Prostate gland (tissue), 2 donors: ENCODE measurements at regions not wholly inside any gene's neighbourhood (a gene's known extent, or its start where the extent isn't known, plus 50 kb on each side); places are given as distances from the start of the nearest gene placed in this dataset.

Experiments used
- DNase-seq: peaks from one replicate; pipeline ENCODE4 v3.0.0-alpha.2; 2019; ENCODE audit warnings: low spot score
- H3K27ac ChIP-seq, 2 donors: fragments of 200-600 bp; sonication (generic); 2 replicates each; pipeline ENCODE4 v1.5.1; 2017 to 2019
- H3K27me3 ChIP-seq: fragments of 200-600 bp; sonication (generic); replicated peaks from 2 replicates; pipeline ENCODE4 v1.5.1; 2019; ENCODE audit not compliant: insufficient read depth
- H3K36me3 ChIP-seq, 2 donors: fragments of 200-600 bp; sonication (generic); 1 replicate in 1 of 2; 2 replicates in 1 of 2; pipeline versions ENCODE4 v1.5.1 to v1.8.1; 2017 to 2019
- H3K4me1 ChIP-seq: fragments of 200-600 bp; sonication (generic); replicated peaks from 2 replicates; pipeline ENCODE4 v1.5.1; 2019
- H3K4me3 ChIP-seq, 2 donors: fragments of 200-600 bp; sonication (generic); 2 replicates each; pipeline ENCODE4 v1.5.1; 2017 to 2019
- H3K9me3 ChIP-seq: fragments of 200-600 bp; sonication (generic); 2 replicates; pipeline ENCODE4 v1.5.1; 2017
- POLR2A ChIP-seq: fragments of 450-650 bp; IDR thresholded peaks from one replicate; pipeline ENCODE4 v1.6.1; 2016; ENCODE audit warnings: antibody characterized with exemption, mild to moderate bottlenecking
- POLR2AphosphoS5 ChIP-seq: sonication (generic); formaldehyde crosslinking; IDR thresholded peaks from one replicate; pipeline ENCODE4 v1.6.1; 2017; ENCODE audit warnings: antibody characterized with exemption
- WGBS: methylation state at CpG from one replicate; pipeline ENCODE4 v1.1.5; 2018; 5-methylcytosine and 5-hydroxymethylcytosine counted together
- intact Hi-C: fragments of 100-400 bp; cut with DNase I; formaldehyde crosslinking; loops from one replicate; pipeline ENCODE4 v1.14.2; 2022
- TF ChIP-seq, protein P1 (sequence below), 4 experiments: fragments of 200-600 bp in 2 of 4; fragments of 450-650 bp in 2 of 4; sonication (generic) in 2 of 4; IDR thresholded peaks; 1 replicate in 3 of 4; 2 replicates in 1 of 4; pipeline ENCODE4 v1.5.1; 2016 to 2019; ENCODE audit warnings: antibody characterized with exemption in 4 of 4, mild to moderate bottlenecking in 2 of 4, moderate library complexity in 2 of 4

DNA sequence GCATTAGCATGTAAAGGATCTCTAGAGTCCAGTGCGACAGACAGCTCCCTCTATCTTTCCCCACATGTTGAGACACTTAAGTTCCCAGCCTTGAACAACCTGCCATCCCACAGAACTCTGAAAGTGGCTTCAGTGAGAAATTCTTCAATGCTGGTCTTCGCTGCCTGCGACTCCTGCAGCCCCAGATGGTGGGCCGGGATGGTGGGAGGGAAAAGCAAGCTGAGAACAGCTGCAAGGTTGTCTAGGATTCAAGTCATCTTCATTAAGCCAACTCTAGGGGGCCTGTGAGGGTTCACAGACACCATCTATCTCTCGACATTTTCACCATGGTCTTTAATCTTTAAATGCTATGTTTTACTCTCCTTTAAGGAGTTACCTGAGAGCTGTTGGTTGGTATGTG is 185.5 kb upstream of the C1orf174 start:
- H3K36me3 ChIP-seq = no peaks in the 10 kb centered on the region
- H3K27ac ChIP-seq = no peak overlapping the region
- no peak overlapping the region for H3K4me3 ChIP-seq
- no peak for DNase-seq
- no peaks in the 10 kb centered on the region for H3K9me3 ChIP-seq
- H3K27me3 ChIP-seq = no peaks in the 10 kb centered on the region
- intact Hi-C loops = no loop called here
- 88% methylated on average over 5 of the region's 5 CpGs for WGBS
- TF ChIP-seq POLR2A = no peak
- TF ChIP-seq, protein P1, sequence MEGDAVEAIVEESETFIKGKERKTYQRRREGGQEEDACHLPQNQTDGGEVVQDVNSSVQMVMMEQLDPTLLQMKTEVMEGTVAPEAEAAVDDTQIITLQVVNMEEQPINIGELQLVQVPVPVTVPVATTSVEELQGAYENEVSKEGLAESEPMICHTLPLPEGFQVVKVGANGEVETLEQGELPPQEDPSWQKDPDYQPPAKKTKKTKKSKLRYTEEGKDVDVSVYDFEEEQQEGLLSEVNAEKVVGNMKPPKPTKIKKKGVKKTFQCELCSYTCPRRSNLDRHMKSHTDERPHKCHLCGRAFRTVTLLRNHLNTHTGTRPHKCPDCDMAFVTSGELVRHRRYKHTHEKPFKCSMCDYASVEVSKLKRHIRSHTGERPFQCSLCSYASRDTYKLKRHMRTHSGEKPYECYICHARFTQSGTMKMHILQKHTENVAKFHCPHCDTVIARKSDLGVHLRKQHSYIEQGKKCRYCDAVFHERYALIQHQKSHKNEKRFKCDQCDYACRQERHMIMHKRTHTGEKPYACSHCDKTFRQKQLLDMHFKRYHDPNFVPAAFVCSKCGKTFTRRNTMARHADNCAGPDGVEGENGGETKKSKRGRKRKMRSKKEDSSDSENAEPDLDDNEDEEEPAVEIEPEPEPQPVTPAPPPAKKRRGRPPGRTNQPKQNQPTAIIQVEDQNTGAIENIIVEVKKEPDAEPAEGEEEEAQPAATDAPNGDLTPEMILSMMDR (IDR thresholded peaks at IDR 0.05) = no peak
- TF ChIP-seq POLR2AphosphoS5 = no peak
- H3K4me1 ChIP-seq = no peaks in the 10 kb centered on the region

DNA sequence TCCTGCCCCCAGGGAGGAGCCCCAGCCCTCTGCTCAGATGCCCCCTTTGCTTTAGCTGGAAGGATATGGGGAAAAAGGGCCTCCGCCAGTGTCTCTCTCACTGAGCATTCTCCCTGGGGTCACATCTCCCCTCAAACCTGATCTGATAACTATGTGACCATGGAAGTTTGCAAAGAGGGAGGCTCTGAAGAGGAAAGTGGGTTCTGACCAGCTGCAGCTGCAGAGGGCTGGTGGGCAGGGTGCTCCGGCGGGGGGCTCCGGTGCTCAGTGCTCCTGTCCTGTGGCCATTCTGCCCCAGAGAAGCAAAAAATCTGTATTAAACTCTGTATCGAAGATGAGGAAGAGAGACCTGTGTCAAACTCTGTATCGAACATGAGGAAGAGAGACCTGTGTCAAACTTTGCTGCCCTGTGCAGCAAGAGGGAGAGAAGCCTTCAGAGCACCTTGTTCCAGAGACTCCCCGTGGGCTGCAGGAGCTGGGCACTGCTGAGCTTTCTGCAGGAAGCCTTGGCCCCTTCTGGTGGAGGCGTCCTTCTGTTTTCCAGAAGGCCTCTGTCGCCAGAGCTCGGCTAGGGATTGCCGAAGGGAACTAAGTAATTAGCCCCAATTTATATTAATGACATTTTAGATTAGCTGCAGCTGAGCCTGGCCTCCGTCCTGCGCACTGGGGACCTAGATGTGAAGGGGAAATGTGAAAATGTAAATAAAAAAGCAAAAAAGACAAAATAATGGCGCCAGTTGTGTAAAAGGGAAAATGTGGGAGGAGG is 186.2 kb upstream of the C1orf174 start:
- intact Hi-C loops = no loop called here
- TF ChIP-seq POLR2A (no peak), POLR2AphosphoS5 (no peak)
- TF ChIP-seq, protein P1 (IDR thresholded peaks at IDR 0.05) = no peak
- 90% methylated on average over 14 of the region's 14 CpGs for WGBS
- Histone ChIP-seq H3K27me3 (no peaks in the 10 kb centered on the region), H3K4me1 (no peaks in the 10 kb centered on the region), H3K9me3 (no peaks in the 10 kb centered on the region), H3K4me3 (no peak overlapping the region), H3K27ac (no peak overlapping the region), H3K36me3 (no peaks in the 10 kb centered on the region)
- DNase-seq = no peak

DNA sequence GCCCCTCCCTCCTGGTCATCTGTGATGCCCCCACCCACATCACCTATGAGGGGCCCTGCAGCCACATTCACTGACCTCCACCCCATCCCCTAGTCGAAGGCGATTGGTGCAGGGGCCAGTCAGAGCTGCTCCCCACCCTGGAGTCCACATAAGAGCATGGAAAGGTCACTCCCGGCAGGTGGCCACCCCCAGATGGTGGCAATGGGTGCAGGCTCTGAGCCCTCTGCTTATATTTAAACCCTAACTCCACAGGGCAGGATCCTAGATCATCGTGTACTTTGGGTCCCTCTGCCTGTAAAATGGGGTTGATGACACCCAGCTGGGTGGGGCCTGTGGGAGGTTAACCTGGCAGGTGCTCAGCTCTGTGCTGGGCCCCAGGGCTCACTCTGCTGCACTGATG is 186.8 kb upstream of the C1orf174 start:
- Histone ChIP-seq H3K4me1 (no peaks in the 10 kb centered on the region), H3K36me3 (no peaks in the 10 kb centered on the region), H3K27ac (no peak overlapping the region), H3K27me3 (no peaks in the 10 kb centered on the region), H3K4me3 (no peak overlapping the region), H3K9me3 (no peaks in the 10 kb centered on the region)
- intact Hi-C loops = no loop called here
- 90% methylated on average over 4 of the region's 4 CpGs for WGBS
- TF ChIP-seq, protein P1 (IDR thresholded peaks at IDR 0.05) = no peak
- no peak for TF ChIP-seq POLR2A
- no peak for TF ChIP-seq POLR2AphosphoS5
- no peak for DNase-seq

DNA sequence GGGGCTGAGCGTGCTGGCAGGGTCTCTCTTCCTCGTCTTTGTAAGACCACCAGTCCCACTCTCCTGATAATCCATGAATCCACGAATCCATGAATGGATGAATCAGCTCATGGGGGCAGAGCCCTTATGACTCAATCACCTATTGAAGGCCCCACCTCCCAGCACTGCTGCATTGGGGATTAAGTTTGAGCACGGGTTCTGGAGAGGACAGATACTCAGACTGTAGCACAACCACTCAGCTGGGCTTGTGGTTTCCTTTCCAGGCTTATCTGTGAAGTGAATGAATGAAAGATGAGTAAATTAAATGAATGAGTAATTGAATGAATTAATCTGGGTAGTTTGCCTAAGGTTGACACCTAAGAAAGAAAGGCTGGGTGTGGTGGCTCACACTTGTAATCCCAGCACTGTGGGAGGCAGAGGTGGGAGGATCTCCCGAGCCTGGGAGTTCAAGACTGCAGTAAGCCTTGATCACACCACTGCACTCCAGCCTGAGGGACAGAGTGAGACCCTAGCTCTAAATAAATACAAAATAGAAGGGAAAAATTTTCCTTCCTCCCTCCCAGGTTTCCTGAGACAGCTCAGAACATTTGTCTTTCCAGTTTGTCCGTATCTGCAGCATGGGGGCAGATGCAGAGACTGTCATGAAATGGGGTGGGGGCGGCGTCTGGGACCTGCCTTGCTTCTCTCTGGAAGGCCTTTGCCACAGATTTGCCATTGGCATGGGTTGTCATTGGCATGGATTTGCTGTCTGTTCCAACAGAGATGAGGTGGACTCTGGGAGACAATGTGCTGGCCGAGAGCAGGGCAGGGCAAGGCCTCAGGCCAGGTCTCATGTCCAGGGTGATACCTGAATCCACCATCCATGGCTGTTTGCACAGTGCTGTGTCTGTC is 187.7 kb upstream of the C1orf174 start:
- 86% methylated on average over 9 of the region's 9 CpGs for whole genome bisulfite sequencing
- no peaks in the 10 kb centered on the region for H3K36me3 ChIP-seq
- H3K27ac ChIP-seq = no peak overlapping the region
- no peaks in the 10 kb centered on the region for H3K27me3 ChIP-seq
- no peaks in the 10 kb centered on the region for H3K9me3 ChIP-seq
- DNase-seq = no peak
- intact Hi-C loops = no loop called here
- TF ChIP-seq POLR2AphosphoS5 = no peak
- TF ChIP-seq, protein P1 (IDR thresholded peaks at IDR 0.05) = no peak
- TF ChIP-seq POLR2A = no peak
- H3K4me1 ChIP-seq = no peaks in the 10 kb centered on the region
- no peak overlapping the region for H3K4me3 ChIP-seq
